Small intestine (tissue), 7 donors: ENCODE measurements at regions not wholly inside any gene's neighbourhood (a gene's known extent, or its start where the extent isn't known, plus 50 kb on each side); places are given as distances from the start of the nearest gene placed in this dataset.
"Not testable (repeated sequence)": the region's sequence is repeated elsewhere in the genome, so short reads cannot be mapped to it uniquely, and the experiment has no call there.

Experiments
- DNase-seq, 2 donors: peaks; one replicate each; pipeline versions ENCODE4 v3.0.0 to v3.0.0-alpha.2; 2013
- FAIRE-seq: peaks from 2 replicates; lab custom pipeline; 2012; peaks lifted over from hg19 to GRCh38; lab: Jason Lieb, UNC
- H3K27ac ChIP-seq, 3 donors: one replicate each; pipeline ENCODE4 v1.5.1; 2013; ENCODE audit warnings: low read length in 2 of 3, mild to moderate bottlenecking in 2 of 3, control low read depth in 1 of 3, inconsistent platforms in 1 of 3, low read depth in 1 of 3, moderate library complexity in 1 of 3
- H3K27me3 ChIP-seq, 3 donors: one replicate each; pipeline ENCODE4 v1.6.1; 2013; ENCODE audit warnings: low read length in 3 of 3, inconsistent platforms in 1 of 3; ENCODE audit not compliant: control insufficient read depth in 3 of 3, insufficient read depth in 3 of 3
- H3K36me3 ChIP-seq, 3 donors: one replicate each; pipeline ENCODE4 v1.6.1; 2013; ENCODE audit warnings: low read length in 3 of 3, inconsistent platforms in 1 of 3, low read depth in 1 of 3, mild to moderate bottlenecking in 1 of 3, moderate library complexity in 1 of 3; ENCODE audit not compliant: control insufficient read depth in 3 of 3, insufficient read depth in 2 of 3
- H3K4me1 ChIP-seq, 3 donors: one replicate each; pipeline ENCODE4 v1.6.1; 2013; ENCODE audit warnings: low read length in 2 of 3, inconsistent platforms in 1 of 3, low read depth in 1 of 3, mild to moderate bottlenecking in 1 of 3, moderate library complexity in 1 of 3; ENCODE audit not compliant: control insufficient read depth in 3 of 3, insufficient read depth in 2 of 3
- H3K4me3 ChIP-seq, 3 donors: one replicate each; pipeline ENCODE4 v1.5.1; 2013; ENCODE audit warnings: low read length in 3 of 3, control low read depth in 1 of 3, inconsistent platforms in 1 of 3, low read depth in 1 of 3, mild to moderate bottlenecking in 1 of 3, moderate library complexity in 1 of 3
- H3K9me3 ChIP-seq, 2 donors: one replicate each; pipeline ENCODE4 v1.6.1; 2013; ENCODE audit warnings: low read depth in 1 of 2, low read length in 1 of 2; ENCODE audit not compliant: control insufficient read depth in 2 of 2, insufficient read depth in 1 of 2
- WGBS, 3 donors: extraction: QIAGEN DNeasy Blood & Tissue Kit; methylation state at CpG; one replicate each; pipeline ENCODE4 v1.1.7; 2013; 5-methylcytosine and 5-hydroxymethylcytosine counted together
- donor health status: healthy with polysubstance abuse.
- donor health status: control.
- donor health status: control.
- donor health status: Bipolar disorder and iron deficiency.
- donor health status: healthy.

- H3K4me3 ChIP-seq, FAIRE-seq, H3K27me3 ChIP-seq, H3K27ac ChIP-seq, H3K4me1 ChIP-seq, H3K9me3 ChIP-seq, DNase-seq, H3K36me3 ChIP-seq: not testable (repeated sequence)
- WGBS, 3 donors, result 14 to 56% (median 32%) methylated on average over 5 of the region's 6 CpGs
Observed at GRCh38 chr4:79592218-79592617, 184.2 kb upstream of the GK2 start.

DNA sequence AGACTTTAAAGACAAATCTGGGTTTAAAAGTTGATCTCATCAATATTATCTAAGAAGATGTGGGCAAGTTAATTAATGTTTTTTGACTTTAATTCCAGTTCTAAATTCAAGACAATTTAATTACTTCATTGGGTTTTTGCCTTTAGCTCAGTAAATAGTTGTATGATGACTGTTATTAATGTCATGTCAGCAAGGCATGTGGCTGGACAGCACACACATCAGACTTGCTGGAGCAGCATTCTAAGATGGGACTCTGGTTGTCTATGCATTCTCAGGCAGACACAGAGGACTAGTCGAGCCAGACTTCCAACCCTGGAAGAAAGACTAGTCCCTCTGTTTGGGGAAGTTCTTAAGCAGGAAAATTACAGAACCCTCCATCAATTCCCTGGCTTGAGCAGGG, 180.7 kb upstream of the GK2 start:
- Histone ChIP-seq H3K4me3 (no peak overlapping the region), H3K9me3 (peaks cover 0 to 3% of the 10 kb centered on the region in 2 donors), H3K27me3 (no peaks in the 10 kb centered on the region), H3K36me3 (no peaks in the 10 kb centered on the region), H3K27ac (no peak overlapping the region), H3K4me1 (no peaks in the 10 kb centered on the region)
- DNase-seq (no peak), FAIRE-seq (no peak)
- 63 to 74% (median 67%) methylated on average over 1 of the region's 1 CpG for WGBS, 3 donors

GRCh38 chr4:79587207-79587606, 179.2 kb upstream of the GK2 start:
- H3K4me3 ChIP-seq, H3K36me3 ChIP-seq, H3K27ac ChIP-seq, H3K4me1 ChIP-seq, H3K27me3 ChIP-seq, H3K9me3 ChIP-seq, DNase-seq, FAIRE-seq: not testable (repeated sequence)
- 83 to 92% (median 91%) methylated on average over 2 of the region's 2 CpGs for WGBS, 3 donors

DNA sequence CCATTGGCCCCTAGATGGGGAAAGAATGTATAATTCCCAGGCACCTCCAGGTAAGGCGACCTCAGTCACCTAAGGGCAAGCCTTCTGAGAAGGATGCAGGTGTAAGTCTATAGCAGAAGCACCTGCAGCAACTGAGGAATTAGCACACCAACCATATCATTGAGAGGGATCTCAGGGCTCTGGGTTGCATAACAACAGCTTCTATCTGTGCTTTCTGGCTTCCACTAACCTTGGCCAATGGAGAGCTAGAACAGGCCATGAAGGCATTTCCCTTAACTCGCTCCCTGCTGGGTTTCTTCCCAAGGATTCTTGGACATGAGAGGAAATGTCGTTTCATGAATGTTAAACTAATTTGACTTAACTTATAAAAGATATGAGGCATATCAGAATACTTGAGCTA, 177.8 kb upstream of the GK2 start:
- H3K27me3 ChIP-seq, result no peaks in the 10 kb centered on the region
- H3K4me3 ChIP-seq, result no peak overlapping the region
- H3K36me3 ChIP-seq, result no peaks in the 10 kb centered on the region
- no peaks in the 10 kb centered on the region for H3K4me1 ChIP-seq
- DNase-seq (no peak), FAIRE-seq (no peak)
- H3K9me3 ChIP-seq, result peaks cover 0 to 3% of the 10 kb centered on the region in 2 donors
- WGBS, 3 donors, result 74 to 77% (median 76%) methylated on average over 3 of the region's 3 CpGs
- no peak overlapping the region for H3K27ac ChIP-seq

- no peak for FAIRE-seq
- no peak overlapping the region for H3K4me3 ChIP-seq
- 79 to 83% (median 79%) methylated on average over 2 of the region's 2 CpGs for WGBS, 3 donors
- no peaks in the 10 kb centered on the region for H3K4me1 ChIP-seq
- peaks cover 0 to 3% of the 10 kb centered on the region in 2 donors for H3K9me3 ChIP-seq
- DNase-seq, result no peak
- no peaks in the 10 kb centered on the region for H3K36me3 ChIP-seq
- H3K27me3 ChIP-seq, result no peaks in the 10 kb centered on the region
- no peak overlapping the region for H3K27ac ChIP-seq
Observed at GRCh38 chr4:79585330-79585729, 177.3 kb upstream of the GK2 start.

DNA sequence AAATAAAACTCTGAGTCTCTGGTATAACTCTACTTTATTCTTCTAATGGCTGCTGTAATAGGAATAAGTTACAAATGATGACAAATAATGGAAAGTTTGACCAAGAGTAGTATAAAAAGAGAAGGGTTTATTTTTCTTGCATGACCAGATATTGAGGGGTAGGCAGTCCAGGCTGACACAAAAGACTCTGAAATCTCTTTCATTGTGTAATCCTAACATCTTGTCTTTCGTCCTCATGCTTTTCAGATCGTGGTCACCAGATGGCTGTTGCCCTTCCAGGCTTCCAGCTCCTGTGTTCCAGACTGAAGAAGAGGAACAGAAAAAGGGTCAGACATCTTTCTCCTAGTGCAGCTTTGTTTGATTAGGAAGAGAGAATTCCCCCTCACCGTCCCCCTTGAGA, 176.9 kb upstream of the GK2 start:
- WGBS, 3 donors, result 60 to 68% (median 66%) methylated on average over 3 of the region's 3 CpGs
- no peaks in the 10 kb centered on the region for H3K27me3 ChIP-seq
- peaks cover 0 to 3% of the 10 kb centered on the region in 2 donors for H3K9me3 ChIP-seq
- FAIRE-seq (no peak), DNase-seq (no peak)
- H3K36me3 ChIP-seq, result no peaks in the 10 kb centered on the region
- H3K27ac ChIP-seq, result no peak overlapping the region
- H3K4me1 ChIP-seq, result no peaks in the 10 kb centered on the region
- H3K4me3 ChIP-seq, result no peak overlapping the region

DNA sequence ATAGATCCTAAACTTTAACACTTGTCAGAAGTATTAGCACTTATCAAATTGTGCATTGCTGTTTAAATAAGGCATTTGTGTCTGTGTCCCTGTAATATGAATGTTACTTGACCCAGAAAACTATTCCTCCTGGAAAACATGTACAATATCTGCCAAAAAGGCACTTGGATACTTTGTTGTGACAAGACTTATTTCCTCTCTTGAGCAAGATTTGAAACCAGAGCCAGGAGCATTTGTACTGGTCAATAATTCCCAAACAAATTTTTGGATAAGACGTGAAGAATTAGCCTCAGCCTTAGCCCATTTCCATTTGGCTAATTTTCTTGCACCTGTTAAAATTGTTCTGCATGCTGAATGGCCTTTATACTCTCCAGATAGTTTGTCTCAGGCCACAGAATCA, 176.3 kb upstream of the GK2 start:
- no peak for FAIRE-seq
- H3K27me3 ChIP-seq, result no peaks in the 10 kb centered on the region
- H3K4me1 ChIP-seq, result no peaks in the 10 kb centered on the region
- peaks cover 0 to 3% of the 10 kb centered on the region in 2 donors for H3K9me3 ChIP-seq
- no peak overlapping the region for H3K4me3 ChIP-seq
- no peak overlapping the region for H3K27ac ChIP-seq
- WGBS, 3 donors, result 69 to 75% (median 72%) methylated on average over 1 of the region's 1 CpG
- no peak for DNase-seq
- H3K36me3 ChIP-seq, result no peaks in the 10 kb centered on the region

- no peaks in the 10 kb centered on the region for H3K36me3 ChIP-seq
- FAIRE-seq, result no peak
- no peaks in the 10 kb centered on the region for H3K9me3 ChIP-seq
- no peaks in the 10 kb centered on the region for H3K4me1 ChIP-seq
- DNase-seq, result no peak
- H3K4me3 ChIP-seq, result no peak overlapping the region
- no peak overlapping the region for H3K27ac ChIP-seq
- no peaks in the 10 kb centered on the region for H3K27me3 ChIP-seq
- whole genome bisulfite sequencing, 3 donors, result 75 to 85% (median 80%) methylated on average over 3 of the region's 3 CpGs
Observed at GRCh38 chr4:79578606-79579005, 170.6 kb upstream of the GK2 start.

DNA sequence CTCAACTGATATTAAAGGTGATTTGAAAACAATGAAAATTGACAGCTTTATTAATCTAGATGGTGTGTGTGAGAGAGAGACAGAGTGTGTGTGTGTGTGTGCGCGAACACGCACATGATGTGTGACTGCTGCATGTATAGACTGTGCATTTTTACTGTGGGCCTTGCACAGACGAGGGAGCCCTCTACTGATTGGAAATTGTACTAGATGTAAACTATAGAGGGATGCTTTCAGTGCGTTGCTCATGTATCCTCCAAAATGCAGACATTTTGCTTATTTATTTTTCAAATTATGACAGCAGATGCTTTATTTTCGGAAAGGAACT, 168.4 kb upstream of the GK2 start:
- FAIRE-seq (no peak), DNase-seq (peak; percentile 2 to 25)
- H3K4me3 ChIP-seq, result no peak overlapping the region
- WGBS, 3 donors, result 38 to 49% (median 38%) methylated on average over 6 of the region's 6 CpGs
- no peaks in the 10 kb centered on the region for H3K27me3 ChIP-seq
- H3K9me3 ChIP-seq, result no peaks in the 10 kb centered on the region
- H3K4me1 ChIP-seq, result no peaks in the 10 kb centered on the region
- H3K36me3 ChIP-seq, result no peaks in the 10 kb centered on the region
- H3K27ac ChIP-seq, result no peak overlapping the region
